ENCODE measurements at regions not wholly inside any gene's neighbourhood (a gene's known extent, or its start where the extent isn't known, plus 50 kb on each side); places are given as distances from the start of the nearest gene placed in this dataset.
A peak's percentile ranks its signal among the peaks of the same experiment; 100 is the strongest.

DNA sequence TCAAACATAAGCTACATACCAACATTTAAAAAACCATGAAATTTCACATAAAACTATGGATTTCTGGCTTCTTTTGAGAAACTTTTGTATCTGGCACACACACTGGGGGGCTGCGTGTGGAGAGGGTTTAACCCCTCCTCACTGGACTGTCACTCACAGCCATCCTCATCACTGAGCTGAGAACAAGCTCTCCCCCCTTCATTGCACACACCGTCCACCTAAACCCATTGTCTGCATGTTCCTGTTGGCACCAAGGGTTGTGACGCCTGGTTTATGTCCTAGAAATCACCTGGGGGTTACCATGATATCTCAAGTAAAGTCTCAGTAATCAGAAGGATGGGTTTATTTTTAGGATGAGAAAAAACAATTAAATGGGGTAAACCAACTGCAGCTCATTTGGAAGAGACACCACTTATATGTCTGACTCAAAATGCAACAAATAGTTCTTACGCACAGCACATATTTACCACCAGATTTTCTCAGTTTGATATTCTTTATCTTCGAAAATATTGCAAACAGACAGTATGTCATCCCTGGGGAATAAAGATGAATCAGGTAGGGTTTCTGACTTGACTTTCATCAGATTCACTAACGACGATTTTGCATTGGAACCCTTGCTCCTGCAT is 218.5 kb upstream of the KLF6 start:
- DNase-seq = no peak

DNA sequence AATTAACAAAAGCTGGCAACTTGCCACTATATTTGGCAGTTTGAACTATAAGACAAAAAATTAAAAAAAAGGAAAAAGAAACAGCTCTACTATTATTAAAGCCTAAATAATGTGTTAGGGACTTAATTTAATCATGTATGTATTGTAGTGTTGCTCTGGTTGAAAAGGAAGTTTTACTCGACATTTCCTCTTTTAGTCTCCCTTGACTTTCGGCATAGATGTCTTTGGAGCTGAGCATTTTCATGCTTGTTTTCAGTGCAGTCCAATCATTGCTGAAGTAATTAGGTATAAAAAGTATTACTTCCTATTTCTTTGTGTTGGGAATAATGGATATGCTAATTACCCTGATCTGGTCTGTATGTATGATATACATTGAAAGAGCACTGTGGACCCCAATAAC is 216.8 kb upstream of the KLF6 start:
- no peak for DNase-seq

DNA sequence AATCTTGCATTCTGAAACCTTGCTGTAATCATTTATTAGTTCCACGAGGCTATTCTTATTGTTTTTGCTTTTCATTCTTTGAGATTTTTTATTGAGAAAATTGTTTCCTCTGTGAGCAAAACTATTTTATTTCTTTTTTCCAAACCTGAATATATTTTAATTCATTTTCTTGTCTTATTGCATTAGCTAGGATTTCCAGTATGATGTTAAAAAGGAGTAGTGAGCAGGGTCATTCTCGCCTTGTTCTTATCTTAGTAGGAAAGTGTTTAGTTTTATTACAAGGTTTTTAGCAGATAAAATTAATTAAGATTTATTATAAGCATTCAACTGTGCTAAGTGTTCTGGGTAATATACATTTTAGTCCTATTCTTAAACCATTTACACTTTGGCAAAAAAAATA is 214.6 kb upstream of the KLF6 start:
- DNase-seq = no peak

GRCh38 chr10:3996697-3997096 is 211.7 kb upstream of the KLF6 start:
- DNase-seq = no peak

GRCh38 chr10:3995302-3996210 is 210.5 kb upstream of the KLF6 start:
- no peak for DNase-seq

- no peak for DNase-seq
Measured at GRCh38 chr10:3992382-3993178, 207.6 kb upstream of the KLF6 start.

- no peak for DNase-seq
Measured at GRCh38 chr10:3990307-3990706, 205.3 kb upstream of the KLF6 start.

DNA sequence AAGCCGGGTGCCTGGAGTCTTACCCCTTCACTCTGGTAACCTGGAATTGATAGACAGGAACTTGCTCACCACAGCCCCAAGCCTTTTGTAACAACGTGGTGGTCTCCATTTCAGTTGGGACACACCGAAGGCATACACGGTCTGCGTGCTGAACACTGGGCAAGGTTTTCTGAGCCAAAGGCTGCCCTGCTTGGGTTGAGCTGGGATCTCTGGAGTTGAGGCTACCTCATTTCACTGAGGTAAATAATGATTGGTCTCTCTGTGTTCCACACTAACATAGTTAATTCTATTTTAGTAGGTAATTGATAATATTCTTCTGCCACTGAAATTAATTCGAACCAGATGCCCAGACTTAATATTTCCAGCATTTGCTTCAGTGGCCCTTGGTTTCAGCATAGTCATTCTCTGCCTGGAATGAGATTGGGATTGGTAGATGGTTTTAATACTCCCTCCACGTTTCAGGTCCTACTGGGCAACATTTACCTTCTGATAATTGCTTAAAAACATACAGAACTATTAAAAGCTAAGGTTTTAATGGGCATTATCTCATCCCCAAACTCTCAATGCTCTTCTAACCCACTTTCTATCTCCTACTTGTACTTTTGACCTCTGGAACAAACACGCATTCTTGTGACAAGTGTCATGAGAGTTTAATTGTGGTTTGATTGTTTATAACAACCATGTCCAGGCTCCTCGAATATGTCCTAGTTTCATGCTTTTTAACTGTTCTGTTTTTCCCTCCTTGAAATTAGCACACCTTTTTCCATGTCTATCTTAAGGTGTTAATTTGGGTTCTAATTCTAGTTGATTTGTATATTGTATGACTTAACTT is 202.3 kb upstream of the KLF6 start:
- DNase-seq = no peak

- no peak for DNase-seq
Measured at GRCh38 chr10:3986493-3987142, 201.6 kb upstream of the KLF6 start.

DNA sequence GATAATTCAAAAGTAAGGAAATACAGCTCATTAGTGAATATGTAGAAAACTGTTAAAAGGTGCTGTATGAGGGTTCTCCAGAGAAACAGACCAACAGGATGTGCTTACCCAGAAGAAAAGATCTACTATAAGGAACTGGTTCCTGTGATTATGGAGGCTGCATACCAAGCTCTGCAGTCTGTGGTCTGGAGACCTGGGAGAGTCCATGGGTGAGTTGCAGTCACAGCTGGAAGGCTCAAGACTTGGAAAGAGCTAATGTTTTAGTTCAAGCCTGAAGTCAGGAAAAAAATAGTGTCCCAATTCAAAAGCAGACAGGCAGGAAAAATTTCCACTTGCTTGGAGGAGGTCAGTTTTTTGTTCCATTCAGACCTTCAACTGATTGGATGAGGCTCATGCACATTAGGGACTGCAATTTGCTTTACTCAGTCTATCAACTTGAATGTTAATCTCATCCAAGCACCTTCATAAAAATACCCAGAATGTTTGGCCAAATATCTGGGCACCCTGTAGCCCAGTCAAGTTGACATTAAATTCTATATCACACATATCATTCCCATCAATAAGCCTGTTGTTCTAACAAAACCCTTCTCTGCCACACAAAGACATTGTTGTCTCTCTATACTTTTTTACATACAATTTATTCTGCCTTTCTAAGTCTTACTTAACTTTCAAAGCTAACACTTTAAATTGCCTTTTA is 197.9 kb upstream of the KLF6 start:
- DNase-seq = no peak

DNA sequence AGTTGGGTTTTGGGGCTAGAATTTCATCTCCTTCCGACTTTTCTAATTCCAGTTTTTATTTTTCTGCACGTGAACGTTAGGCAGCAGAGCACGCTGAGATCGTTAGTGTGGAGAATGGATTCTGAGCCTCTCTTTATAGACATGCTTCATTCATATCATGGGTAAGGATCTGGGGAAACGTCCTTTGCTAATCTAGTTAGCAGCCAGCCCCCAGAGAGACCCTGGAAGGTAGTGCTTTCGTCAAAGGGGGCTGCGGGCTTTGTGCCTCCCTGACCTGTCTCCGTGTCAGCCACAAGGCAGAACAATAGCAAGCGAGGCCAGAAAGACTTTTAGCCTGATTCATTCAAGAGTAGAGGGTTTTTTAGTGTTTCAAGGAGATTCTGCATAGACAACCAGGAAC is 196.3 kb upstream of the KLF6 start:
- DNase-seq = no peak

- no peak for DNase-seq
Measured at GRCh38 chr10:3980660-3981059, 195.7 kb upstream of the KLF6 start.

GRCh38 chr10:3980144-3980543 is 195.1 kb upstream of the KLF6 start:
- no peak for DNase-seq

DNA sequence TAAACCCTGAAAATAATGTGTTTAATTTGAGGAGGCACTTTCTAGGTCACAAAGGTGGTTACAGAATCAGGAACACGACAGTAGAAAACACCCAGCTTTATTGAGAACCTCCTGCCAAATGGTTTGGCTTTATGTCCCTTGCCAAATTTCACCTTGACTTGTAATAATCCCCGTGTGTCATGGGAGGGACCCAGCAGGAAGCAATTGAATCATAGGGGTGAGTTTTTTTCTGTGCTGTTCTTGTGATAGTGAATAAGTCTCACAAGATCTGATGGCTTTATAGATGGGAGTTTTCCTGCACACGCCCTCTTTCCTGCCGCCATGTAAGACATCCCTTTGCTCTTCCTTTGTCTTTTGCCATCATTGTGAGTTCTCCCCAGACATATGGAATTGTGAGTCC is 193.8 kb upstream of the KLF6 start:
- DNase-seq = no peak

GRCh38 chr10:3978174-3978573 is 193.2 kb upstream of the KLF6 start:
- DNase-seq = no peak

DNA sequence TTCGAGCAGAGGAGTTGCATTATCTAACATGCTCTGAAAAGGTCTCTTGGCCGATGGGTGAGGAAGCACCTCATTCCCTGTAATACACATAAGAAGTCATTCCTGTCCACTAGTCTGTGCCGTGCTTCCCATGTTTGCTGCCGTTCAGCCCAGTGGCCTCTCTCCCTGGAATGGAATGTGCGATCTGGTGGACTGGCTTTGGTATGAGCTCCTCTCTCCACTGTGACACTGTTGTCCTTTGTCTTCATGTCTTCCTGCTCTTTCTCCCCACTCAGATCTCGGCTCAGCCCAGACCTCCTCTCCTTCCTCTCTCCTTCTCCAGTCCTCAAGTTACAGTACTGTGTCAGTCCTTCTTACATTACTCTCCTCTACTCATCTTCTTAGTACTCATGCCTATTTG is 192.8 kb upstream of the KLF6 start:
- no peak for DNase-seq

DNA sequence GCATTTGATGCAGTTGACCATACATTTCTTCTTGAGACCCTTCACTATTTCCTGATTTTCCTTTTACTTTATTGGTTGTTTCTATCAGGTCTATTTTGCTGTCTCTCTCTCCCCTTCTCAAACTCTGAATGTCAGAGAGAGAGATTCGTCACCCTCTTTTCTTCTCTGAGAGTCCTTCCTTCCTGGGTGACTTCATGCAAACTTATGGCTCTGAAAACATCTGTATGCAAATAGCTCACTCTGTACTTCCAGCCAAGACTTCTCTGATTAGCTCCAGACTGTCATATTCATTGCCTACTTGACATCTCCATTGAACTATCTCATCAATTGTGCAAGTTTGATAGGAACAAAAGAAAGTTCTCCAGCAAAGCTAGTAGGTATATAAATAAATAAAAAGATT is 191.7 kb upstream of the KLF6 start:
- DNase-seq = no peak

DNA sequence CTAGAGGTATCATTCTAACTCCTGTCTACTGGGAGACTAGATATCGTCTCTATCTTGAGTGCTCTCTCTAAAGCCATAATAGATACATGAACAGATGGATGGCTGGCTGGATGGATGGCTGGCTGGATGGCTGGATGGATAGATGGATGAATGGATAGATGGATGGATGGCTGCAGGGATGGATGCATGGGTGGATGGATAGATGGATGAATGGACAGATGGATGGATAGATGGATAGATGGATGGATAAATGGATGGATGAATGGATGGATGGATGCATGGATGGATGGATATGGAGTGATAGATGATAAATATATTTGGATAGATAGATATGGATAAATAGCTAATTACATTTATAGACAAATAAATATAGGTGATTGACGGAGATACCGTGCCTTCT is 191.2 kb upstream of the KLF6 start:
- no peak for DNase-seq

DNA sequence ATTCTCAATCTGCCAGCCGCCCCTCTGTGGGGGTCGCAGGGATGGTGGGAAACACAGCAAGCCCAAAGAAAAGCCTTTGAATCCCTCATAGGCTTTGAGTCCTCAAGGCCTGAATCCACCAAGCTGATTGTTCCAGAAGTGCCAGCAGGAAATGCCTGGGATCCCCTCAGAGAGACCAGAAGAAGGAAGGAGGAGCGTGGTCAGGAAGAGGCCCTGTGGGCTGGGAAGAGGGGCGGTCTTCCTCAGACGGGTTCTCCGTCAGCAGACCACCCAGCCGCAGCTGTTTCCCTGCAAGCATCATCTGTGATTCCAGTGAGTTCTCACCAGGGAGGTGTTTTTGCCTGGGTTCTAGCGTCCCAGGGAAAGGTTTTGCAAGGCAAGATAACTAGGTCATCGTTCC is 190.0 kb upstream of the KLF6 start:
- no peak for DNase-seq

DNA sequence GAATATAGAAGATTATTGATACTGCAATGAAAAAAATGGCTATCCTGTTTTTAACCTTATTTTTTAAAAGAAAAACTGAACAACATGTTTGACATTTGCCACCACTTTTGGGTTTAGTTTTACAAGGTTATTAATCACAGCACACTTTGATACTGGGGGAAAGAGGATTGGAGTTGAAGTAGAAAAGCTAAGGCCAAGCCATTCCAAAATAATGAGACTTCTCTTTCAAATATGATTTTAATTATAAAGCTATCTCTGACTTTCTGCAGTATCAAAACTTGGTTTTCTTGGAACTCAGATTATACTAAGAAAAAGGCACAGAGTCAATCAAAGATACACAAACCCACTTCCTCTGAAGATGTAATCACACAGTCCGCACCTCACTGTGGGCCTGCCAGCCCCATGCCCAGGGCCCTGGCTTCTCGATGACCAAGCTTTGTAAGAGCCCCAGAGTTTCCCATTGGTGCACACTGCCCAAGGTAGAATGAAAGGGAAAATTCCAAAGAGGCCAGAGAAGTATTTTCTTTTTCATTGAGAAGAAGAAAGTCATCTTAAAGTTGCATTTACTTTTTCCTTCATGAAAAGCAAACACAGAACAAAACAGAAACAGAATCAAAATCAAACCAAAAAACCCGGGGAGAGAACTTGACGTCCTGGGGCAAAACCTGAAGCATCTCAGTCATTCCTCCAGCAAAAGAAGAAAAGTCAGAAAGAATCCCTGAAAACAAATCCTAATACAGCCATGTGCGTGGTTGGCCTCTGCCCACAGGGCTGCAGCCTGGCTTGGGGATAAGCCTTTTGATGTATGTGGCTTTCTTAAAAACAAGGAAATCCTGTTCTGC is 187.7 kb upstream of the KLF6 start:
- DNase-seq = peak in 1 of 2 donors; percentile 42

GRCh38 chr10:3971713-3972112 is 186.7 kb upstream of the KLF6 start:
- no peak for DNase-seq
